HG03280 (cell line): ENCODE measurements at regions not wholly inside any gene's neighbourhood (a gene's known extent, or its start where the extent isn't known, plus 50 kb on each side); places are given as distances from the start of the nearest gene placed in this dataset.
"Not testable (repeated sequence)": the region's sequence is repeated elsewhere in the genome, so short reads cannot be mapped to it uniquely, and the experiment has no call there.

Experiments
- ATAC-seq: cut with Tn5 transposase; IDR thresholded peaks from one replicate; pipeline ENCODE4 v1.9.1; 2021; ENCODE audit warnings: mild to moderate bottlenecking, moderate library complexity; ENCODE audit not compliant: unreplicated experiment

- ATAC-seq, result no peak
These were observed 700.4 kb upstream of the RGS18 start for GRCh38 chr1:191457889-191458288.

- no peak for ATAC-seq
These were observed 698.0 kb upstream of the RGS18 start for GRCh38 chr1:191460234-191460633.

GRCh38 chr1:191483988-191484387 lies 674.3 kb upstream of the RGS18 start:
- ATAC-seq, result no peak

GRCh38 chr1:191490303-191490702 lies 668.0 kb upstream of the RGS18 start:
- ATAC-seq, result no peak

- ATAC-seq, result no peak
These were observed 663.2 kb upstream of the RGS18 start for GRCh38 chr1:191495040-191495439.

GRCh38 chr1:191498318-191498717 lies 659.9 kb upstream of the RGS18 start:
- ATAC-seq, result no peak

GRCh38 chr1:191498825-191499224 lies 659.4 kb upstream of the RGS18 start:
- no peak for ATAC-seq

GRCh38 chr1:191504999-191505398 lies 653.3 kb upstream of the RGS18 start:
- ATAC-seq, result no peak

- no peak for ATAC-seq
These were observed 650.0 kb upstream of the RGS18 start for GRCh38 chr1:191508239-191508638.

GRCh38 chr1:191511480-191511879 lies 646.8 kb upstream of the RGS18 start:
- ATAC-seq, result not testable (repeated sequence)

- no peak for ATAC-seq
These were observed 640.4 kb upstream of the RGS18 start for GRCh38 chr1:191517826-191518225.

GRCh38 chr1:191519519-191519918 lies 638.7 kb upstream of the RGS18 start:
- ATAC-seq, result no peak

- ATAC-seq, result no peak
These were observed 637.9 kb upstream of the RGS18 start for GRCh38 chr1:191520345-191520744.

- ATAC-seq, result not testable (repeated sequence)
These were observed 632.3 kb upstream of the RGS18 start for GRCh38 chr1:191525944-191526343.

- ATAC-seq, result no peak
These were observed 630.0 kb upstream of the RGS18 start for GRCh38 chr1:191528275-191528674.

- ATAC-seq, result no peak
These were observed 627.3 kb upstream of the RGS18 start for GRCh38 chr1:191530928-191531327.

- no peak for ATAC-seq
These were observed 625.0 kb upstream of the RGS18 start for GRCh38 chr1:191533254-191533653.

- no peak for ATAC-seq
These were observed 621.4 kb upstream of the RGS18 start for GRCh38 chr1:191536791-191537429.

- ATAC-seq, result no peak
These were observed 616.5 kb upstream of the RGS18 start for GRCh38 chr1:191541758-191542157.

- no peak for ATAC-seq
These were observed 615.8 kb upstream of the RGS18 start for GRCh38 chr1:191542444-191542843.

- no peak for ATAC-seq
These were observed 611.5 kb upstream of the RGS18 start for GRCh38 chr1:191546803-191547202.

- ATAC-seq, result no peak
These were observed 607.2 kb upstream of the RGS18 start for GRCh38 chr1:191551019-191551418.

GRCh38 chr1:191558379-191558778 lies 599.9 kb upstream of the RGS18 start:
- no peak for ATAC-seq
